ENCODE measurements at regions not wholly inside any gene's neighbourhood (a gene's known extent, or its start where the extent isn't known, plus 50 kb on each side); places are given as distances from the start of the nearest gene placed in this dataset.
"Not testable (repeated sequence)": the region's sequence is repeated elsewhere in the genome, so short reads cannot be mapped to it uniquely, and the experiment has no call there.

GRCh38 chr17:77546772-77547241 is 406.0 kb downstream of the SEC14L1 start:
- no peak for DNase-seq (ENCODE audit: low read depth in 2 of 2)

DNA sequence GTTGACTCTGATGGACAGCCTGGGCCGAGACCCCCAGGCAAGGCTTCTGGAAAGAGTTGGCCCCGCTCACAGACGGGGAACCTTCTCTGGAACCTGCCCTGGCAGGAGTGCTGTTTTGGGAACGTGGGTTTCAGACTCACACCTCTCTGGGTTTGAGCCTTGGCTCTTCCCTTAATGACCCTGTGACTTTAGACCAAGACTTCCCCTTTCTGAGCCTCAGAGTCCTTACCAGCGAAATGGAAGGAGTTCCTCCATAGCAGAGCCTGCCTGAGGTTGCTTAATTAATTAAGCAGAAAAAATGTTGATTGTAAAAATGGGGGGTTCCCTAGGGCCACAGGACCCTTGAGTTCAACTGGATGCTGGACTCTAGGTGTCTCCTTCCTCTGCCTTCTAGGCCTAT is 408.2 kb downstream of the SEC14L1 start:
- no peak for DNase-seq (ENCODE audit: low read depth in 2 of 2)

DNA sequence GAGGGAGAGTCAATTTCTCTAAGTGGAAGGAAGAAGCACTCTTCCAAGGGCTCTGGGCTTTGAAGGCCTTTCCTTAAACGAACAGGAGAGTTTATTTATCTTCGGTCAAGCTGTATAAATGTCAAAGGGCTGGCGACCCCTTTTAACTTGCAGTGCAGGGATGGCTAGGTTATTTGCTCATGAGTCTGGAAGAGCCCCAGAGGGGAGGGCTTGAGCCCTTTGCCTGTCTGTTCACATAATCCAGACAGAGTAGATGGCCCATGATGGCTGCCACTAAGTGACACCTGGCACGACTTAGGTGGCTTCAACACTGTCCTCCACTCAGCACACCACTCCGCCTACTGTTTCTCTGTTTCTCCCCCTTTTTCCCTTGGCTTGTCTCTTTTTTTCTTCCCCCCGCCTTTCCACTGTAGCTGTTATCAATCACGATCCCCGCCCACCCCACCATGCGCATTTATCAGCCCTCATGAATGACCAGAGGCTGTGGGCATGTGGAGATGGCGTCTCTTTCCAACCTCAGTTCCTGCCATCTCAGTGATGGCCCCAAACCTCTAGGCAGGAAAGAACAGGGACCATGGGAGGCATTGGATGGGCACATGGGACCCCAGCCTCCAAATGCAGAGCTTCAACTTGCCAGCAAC is 408.7 kb upstream of the TNRC6C start:
- no peak for DNase-seq (ENCODE audit: low read depth in 2 of 2)

GRCh38 chr17:77553459-77554066 is 404.9 kb upstream of the TNRC6C start:
- no peak for DNase-seq (ENCODE audit: low read depth in 2 of 2)

- no peak for DNase-seq (ENCODE audit: low read depth in 2 of 2)
Observed at GRCh38 chr17:77555121-77555591, 403.3 kb upstream of the TNRC6C start.

- no peak for DNase-seq (ENCODE audit: low read depth in 2 of 2)
Observed at GRCh38 chr17:77555741-77556291, 402.7 kb upstream of the TNRC6C start.

DNA sequence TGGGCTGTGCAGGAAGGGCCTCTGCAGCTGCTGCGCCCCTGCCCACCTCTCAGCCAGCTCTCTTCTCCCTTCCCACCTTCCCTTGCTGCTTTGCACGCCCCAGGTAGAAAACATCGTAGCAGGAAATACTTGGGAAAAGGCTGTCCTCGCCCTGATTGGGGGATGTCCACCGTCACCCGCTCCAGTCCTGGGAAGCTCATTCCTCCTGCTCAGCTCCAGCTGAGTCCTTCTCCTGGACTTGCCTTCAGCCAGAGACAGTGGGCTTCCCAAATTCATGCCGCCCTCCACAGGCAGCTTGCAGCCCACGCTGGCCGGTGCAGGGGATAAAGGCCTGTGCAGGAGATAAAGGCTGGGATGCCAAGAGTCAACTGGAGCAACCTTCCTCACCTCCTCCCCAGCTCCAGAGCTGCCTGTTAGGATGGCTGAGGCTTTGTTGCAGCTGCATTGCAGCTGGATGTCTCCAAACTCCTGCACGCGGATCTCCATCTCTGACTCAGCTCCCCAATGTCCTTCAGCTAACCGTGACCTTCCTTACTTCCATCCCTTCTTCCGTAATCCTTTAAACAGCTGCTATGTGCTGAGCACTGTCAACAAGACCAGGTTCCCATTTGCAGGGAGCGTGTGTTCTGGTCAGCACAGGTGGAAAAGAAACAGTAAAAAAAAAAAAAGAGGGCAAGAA is 402.0 kb upstream of the TNRC6C start:
- no peak for DNase-seq (ENCODE audit: low read depth in 2 of 2)

DNA sequence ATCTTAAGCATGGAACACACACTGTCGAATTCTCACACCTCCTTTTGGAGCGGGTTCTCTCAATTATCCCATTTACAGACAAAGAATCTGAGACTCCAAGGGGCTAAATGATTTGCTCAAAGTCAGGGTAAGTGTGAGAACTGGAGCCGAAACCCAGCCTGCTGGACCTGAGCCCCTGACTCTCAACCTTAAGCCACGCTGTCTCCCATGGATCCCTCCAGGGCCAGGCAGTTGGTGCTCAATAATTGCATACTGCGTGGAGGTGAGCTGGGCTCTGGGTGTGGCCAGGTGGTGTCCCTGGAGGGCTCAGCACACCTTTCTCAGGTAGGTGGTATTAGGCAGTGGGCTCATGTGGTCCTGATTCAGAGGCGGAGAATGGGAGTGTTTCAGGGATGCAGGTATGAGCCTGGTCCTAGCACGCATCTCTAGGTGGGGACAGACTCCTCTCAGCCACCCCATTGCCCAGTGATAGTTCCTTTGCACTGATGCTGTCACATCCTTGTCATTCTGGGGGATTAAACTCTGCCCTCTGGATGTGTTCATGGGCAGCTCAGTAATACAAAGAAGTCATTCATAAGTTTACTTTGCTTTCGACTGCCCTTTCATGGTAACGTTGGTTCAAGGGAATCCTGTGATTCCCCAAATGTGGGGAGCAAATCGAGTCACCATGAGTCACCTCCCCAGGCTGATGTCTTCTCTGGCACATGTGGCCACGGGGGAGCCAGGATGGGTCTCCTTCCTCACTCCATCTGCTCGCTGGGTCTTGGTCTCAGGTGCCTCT is 399.5 kb upstream of the TNRC6C start:
- no peak for DNase-seq (ENCODE audit: low read depth in 2 of 2)

DNA sequence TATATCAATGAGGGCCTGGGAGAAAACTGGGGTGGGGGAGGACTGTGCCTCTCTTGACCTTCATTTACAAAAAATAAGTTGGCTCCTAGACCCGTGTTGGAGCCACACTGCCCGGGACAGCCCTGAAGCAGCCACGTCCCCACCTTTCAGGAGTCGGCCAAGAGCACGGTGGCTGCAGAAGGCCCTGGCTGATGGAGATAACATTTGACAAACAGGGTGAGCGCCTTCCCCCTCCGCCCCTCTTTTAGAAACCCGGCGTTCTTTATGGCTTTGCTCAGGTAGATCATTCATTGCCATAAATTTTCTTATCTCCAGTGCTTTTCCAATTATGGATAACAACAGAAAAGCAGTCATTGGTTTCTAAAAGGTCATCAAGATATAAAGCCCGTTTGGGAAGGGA is 398.1 kb upstream of the TNRC6C start:
- DNase-seq (ENCODE audit: low read depth in 2 of 2) = no peak

- DNase-seq (ENCODE audit: low read depth in 2 of 2) = no peak
Observed at GRCh38 chr17:77560841-77561240, 397.7 kb upstream of the TNRC6C start.

DNA sequence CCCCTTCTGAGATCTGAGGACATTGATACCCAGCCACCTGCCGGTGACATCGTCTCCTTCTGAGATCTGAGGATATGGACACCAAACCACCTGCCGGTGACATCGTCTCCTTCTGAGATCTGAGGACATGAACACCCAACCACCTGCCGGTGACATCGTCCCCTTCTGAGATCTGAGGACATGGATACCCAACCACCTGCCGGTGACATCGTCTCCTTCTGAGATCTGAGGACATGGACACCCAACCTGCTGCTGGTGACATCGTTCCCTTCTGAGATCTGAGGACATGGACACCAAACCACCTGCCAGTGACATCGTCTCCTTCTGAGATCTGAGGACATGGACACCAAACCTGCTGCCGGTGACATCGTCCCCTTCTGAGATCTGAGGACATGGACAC is 396.1 kb upstream of the TNRC6C start:
- DNase-seq (ENCODE audit: low read depth in 2 of 2) = not testable (repeated sequence)

DNA sequence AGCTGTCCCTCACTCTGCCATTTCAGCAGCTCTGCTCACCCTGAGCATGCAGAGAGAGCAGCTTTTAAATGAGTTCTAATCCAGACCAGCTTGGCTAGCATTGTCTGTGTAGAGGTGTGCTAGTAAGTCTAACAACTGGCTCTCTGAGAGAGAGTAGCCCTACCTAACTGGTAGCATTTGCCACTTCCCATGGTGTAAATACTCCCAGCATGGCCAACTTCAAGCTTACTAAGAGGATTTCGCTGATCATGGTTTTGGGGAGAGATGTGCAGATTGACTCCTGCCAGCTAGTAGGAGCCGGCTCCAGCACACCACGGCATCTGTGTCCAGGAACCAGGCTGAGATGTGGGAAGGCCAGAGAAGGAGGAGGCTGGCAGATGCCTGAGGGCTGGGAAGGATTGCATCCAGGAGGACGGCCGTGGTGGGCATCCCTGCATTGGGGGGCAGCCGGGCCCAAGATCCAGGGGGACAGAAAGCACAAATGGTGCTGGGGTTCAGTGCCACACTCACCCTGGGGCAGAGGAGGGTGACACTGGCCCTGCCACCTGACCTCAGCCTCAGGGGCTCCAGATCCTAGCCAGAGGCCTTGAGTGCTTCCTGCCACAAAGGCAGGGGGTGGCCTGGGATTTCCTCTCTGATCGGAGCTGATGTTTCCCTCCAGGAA is 394.9 kb upstream of the TNRC6C start:
- no peak for DNase-seq (ENCODE audit: low read depth in 2 of 2)

DNA sequence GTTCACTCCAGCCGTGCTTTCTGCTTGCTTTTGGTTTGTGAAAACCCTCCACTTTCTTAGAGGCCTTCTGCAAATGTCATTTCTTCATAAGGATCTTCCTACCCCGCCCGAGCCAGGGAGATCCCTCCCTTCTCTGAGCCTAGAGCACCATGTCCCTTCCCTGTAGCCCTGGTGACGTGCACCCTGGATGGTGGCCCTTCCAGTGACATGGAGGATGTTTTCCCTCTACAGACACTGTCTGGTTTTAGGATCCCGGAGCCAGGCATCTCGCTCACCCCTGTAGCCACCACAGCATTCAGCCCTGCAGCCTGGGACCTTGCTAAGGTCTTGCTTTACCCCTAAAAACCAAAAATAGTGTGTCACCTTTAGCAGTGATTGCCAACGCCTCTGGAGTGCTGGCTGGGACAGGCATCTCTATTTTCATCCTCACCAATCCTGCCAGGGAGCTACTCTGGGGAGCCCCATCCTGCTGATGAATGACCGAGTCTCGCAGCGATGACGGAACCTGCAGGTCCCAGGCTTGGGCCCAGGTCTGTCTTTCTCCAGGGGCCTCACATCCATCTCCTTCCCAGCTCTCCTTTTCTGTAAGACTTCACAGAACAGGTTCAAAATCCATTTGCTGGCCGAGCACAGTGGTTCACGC is 394.1 kb upstream of the TNRC6C start:
- no peak for DNase-seq (ENCODE audit: low read depth in 2 of 2)

DNA sequence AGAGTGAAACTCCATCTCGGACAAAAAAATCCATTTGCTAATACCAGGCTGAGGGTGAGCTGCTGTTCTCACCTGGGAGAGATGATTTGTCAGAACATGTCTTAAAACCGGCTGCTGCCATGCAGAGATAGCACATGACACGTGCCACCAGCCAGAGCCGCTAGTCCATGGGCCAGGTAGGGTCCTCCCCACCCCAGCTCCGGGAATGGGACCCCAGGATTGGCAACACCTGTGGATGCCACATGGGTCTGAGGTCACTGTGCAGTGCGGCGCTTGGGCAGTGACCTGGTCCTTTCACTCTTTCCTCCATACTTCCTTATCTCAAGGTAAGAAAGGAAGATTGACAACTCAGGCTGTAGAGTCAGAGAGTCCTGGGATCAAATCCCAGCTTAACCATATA is 393.3 kb upstream of the TNRC6C start:
- DNase-seq (ENCODE audit: low read depth in 2 of 2) = no peak

GRCh38 chr17:77566151-77566550 is 392.4 kb upstream of the TNRC6C start:
- DNase-seq (ENCODE audit: low read depth in 2 of 2) = no peak

DNA sequence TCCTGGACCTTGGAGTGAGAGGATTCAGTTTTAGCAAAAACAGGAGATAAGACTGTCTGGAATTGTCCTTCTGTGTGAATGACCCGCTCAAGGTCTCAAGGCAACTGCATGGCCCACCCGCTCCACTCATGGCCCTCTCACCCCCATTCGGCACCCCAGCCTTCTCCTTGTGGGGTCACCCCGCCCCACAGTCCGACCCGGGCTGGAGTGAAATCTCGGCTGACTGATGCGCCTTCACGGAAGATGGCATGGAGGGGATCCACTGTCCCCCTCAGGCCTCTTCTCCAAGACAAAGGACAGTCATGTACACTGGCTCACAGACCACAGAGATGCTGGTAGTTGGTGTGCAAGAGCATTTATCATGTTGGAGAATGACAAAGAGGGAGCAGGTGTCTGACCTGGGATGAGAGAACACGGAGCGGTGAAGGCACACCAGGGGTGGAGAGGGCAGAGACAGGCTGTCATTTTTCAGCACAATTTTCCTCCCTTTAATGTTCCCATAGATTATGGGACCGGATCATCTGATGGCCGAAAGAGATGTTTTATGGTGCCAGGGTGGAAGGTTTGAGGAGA is 391.9 kb upstream of the TNRC6C start:
- no peak for DNase-seq (ENCODE audit: low read depth in 2 of 2)

DNA sequence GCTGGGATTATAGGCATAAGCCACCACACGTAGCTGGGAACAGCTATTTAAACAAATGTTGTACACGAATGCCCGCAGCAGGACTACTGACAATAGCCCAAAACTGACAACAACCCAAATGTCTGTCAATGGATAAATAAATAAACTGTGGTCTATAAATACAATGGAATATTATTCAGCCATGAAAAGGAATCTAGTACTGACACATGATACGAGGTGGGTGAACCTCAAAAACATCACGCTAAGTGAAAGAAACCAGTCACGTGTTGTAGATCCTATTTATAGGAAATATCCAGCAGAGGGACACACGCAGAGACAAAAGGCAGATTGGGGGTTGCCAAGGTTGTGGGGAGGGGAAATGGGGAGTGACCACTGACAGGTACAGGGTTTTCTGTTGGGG is 390.0 kb upstream of the TNRC6C start:
- DNase-seq (ENCODE audit: low read depth in 2 of 2) = no peak

DNA sequence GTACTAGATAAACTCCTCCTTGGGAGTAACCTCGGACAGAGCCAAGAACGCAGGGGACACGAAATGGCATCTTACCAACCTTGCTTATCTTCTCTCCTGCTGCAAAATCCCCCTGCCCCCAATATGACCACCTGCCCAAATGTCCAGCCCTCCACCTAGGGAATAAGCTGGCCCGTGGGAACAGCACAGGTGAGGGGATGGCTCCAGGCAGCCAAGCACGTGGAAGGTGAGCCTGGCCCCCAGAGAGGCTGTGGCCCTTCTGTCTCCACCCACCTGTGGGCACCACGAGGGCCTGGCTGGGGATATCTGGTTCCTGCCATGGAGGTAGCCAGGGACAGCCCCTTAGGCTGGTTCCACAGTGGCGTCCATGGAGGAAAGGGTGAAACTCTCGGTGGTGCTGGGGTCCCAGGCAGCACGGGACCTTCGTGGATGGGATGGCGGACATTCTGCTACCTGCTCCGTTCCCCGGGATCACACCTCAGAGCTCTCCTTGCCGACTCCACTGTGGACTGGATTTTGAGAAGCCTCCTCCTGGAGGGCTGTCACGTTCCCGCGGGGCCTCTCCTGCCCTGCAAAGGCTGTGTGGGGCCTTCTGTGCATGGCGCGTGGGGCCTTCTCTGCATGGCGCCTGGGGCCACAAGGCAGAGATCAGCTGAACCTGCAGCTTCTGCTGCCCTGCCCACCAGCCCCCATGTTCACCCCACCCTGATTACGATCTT is 388.5 kb upstream of the TNRC6C start:
- no peak for DNase-seq (ENCODE audit: low read depth in 2 of 2)

DNA sequence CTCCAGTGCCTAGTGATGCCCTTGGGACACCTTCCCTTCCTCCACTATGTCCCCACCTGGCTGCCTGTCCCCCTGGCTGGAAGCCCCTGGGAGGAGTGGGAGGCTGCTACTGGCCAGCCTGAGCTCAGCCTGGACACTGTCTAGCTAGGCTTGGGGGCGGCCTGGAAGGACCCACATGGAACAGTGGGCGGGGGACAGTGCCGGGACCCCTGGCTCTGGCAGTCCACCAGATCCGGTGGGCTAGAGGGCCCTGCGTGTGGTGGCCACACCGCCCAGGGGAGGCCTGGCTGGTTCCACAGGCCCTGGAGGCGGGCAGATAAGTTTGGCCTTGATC is 388.0 kb upstream of the TNRC6C start:
- DNase-seq (ENCODE audit: low read depth in 2 of 2) = no peak

Data from fibroblast of skin of left quadriceps (primary cell).